ENCODE measurements at regions not wholly inside any gene's neighbourhood (a gene's known extent, or its start where the extent isn't known, plus 50 kb on each side); places are given as distances from the start of the nearest gene placed in this dataset.
A peak's percentile ranks its signal among the peaks of the same experiment; 100 is the strongest.

- 96% methylated on average over 2 of the region's 2 CpGs for WGBS, 2 donors
- Histone ChIP-seq H3K4me1 (no peaks in the 10 kb centered on the region), H3K27ac (no peak overlapping the region), H3K36me3 (ENCODE audit: low read depth, missing control alignments) (no peaks in the 10 kb centered on the region), H3K27me3 (no peaks in the 10 kb centered on the region), H3K4me3 (no peak overlapping the region), H3K9me3 (no peaks in the 10 kb centered on the region)
- TF ChIP-seq CTCF (IDR thresholded peaks at IDR 0.05) (no peak), POLR2A (IDR thresholded peaks at IDR 0.05) (no peak)
- DNase-seq: no peak
- intact Hi-C loops (cut with DNase I; ENCODE audit: low total_unique reads): no loop called here
These were observed 78.4 kb upstream of the PRKAR2B start for GRCh38 chr7:106966121-106966520.

DNA sequence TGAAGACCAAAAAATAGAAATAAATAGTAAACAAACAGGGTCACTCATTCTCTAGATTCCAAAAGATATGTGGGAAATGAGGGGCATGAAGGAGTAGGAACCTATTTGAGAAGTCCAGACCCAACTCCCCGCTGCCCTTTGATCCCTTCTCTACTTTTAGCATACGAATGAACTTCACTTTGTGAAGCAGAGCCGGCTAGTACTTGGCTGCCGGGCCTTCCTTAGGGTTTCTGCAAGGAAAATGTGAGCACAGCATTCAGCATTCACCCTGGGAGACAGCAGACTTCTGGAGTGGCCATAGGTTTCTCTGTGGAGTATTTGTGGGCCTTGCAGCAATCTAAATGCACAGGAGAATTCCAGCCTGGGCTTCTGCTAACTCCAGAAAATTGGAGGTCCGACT lies 76.3 kb upstream of the PRKAR2B start:
- Histone ChIP-seq H3K27ac (no peak overlapping the region), H3K36me3 (ENCODE audit: low read depth, missing control alignments) (no peaks in the 10 kb centered on the region), H3K4me1 (no peaks in the 10 kb centered on the region), H3K4me3 (no peak overlapping the region), H3K27me3 (no peaks in the 10 kb centered on the region), H3K9me3 (no peaks in the 10 kb centered on the region)
- intact Hi-C loops (cut with DNase I; ENCODE audit: low total_unique reads): no loop called here
- TF ChIP-seq POLR2A (IDR thresholded peaks at IDR 0.05) (no peak), CTCF (IDR thresholded peaks at IDR 0.05) (no peak)
- no peak for DNase-seq
- WGBS, 2 donors: 75 to 85% methylated on average over 5 of the region's 5 CpGs

DNA sequence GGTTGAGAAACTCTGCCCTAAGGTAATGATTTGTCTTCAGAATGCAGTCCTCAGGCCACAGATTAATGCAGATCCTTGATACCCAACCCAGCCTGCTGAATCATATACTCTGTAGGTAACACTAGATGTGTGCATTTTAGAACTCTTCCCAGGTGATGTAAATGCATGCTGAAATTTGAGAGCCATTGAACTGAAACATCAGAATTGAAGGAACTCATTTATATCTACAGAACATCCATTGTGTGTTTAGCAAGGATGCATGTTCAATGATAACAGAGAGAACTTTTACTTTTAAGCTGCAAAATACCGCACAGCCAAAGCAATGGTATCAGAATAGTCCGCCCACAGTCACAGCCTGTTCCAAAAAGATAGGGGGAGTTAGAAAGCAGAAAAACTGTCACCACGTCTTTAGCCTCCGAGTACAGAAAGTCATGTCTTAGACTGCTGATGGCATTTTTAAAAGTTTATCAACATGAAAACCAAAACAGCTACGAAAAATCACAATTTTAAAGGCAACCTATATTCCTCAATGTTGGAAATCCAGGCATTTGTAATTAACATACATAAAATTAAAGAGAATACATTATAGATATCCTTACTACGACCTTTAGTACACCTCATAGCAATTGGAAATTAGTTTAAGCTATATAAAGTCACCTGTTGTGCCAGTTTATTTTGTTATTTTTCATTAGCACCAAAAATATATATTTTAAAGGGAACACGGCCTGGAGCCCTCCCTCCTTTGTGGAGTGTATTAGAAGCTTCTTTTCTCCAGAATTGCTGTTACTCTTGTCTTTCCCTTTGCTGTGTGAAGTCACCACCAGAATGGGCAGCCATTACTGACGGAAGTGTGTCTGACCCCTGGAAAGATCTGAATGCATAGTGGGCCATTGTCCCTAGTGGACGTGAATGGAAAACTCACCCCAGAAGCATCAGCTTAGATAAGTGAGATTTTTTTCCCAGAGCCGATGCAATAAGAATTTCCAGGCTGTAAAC lies 65.8 kb upstream of the PRKAR2B start:
- Histone ChIP-seq H3K27me3 (no peaks in the 10 kb centered on the region), H3K4me3 (no peak overlapping the region), H3K27ac (peak overlapping the region; percentile 82 to 85), H3K36me3 (ENCODE audit: low read depth, missing control alignments) (no peaks in the 10 kb centered on the region), H3K4me1 (peaks cover 67% of the 10 kb centered on the region), H3K9me3 (no peaks in the 10 kb centered on the region)
- 33 to 63% methylated on average over 10 of the region's 10 CpGs for WGBS, 2 donors
- intact Hi-C loops (cut with DNase I; ENCODE audit: low total_unique reads): no loop called here
- DNase-seq: peak; percentile 71
- TF ChIP-seq CTCF (IDR thresholded peaks at IDR 0.05) (peak in 2 of 3 experiments; percentile 8 to 35), POLR2A (IDR thresholded peaks at IDR 0.05) (no peak)

- no peak overlapping the region for H3K4me3 ChIP-seq
- peaks cover 67% of the 10 kb centered on the region for H3K4me1 ChIP-seq
- H3K9me3 ChIP-seq: no peaks in the 10 kb centered on the region
- WGBS, 2 donors: 33 to 36% methylated on average over 9 of the region's 9 CpGs
- intact Hi-C loops (cut with DNase I; ENCODE audit: low total_unique reads): no loop called here
- H3K36me3 ChIP-seq (ENCODE audit: low read depth, missing control alignments): no peaks in the 10 kb centered on the region
- H3K27ac ChIP-seq: peak overlapping the region; percentile 82 to 85
- no peaks in the 10 kb centered on the region for H3K27me3 ChIP-seq
- TF ChIP-seq POLR2A (IDR thresholded peaks at IDR 0.05) (no peak), CTCF (IDR thresholded peaks at IDR 0.05) (no peak)
- peak; percentile 46 for DNase-seq
These were observed 64.8 kb upstream of the PRKAR2B start for GRCh38 chr7:106979551-106980357.

All from testis (tissue), 2 donors.